HepG2 (cell line): ENCODE measurements at regions not wholly inside any gene's neighbourhood (a gene's known extent, or its start where the extent isn't known, plus 50 kb on each side); places are given as distances from the start of the nearest gene placed in this dataset.

Experiments used
- ATAC-seq: fragments of 200-7000 bp; cut with Tn5 transposase; 3 replicates; pipeline ENCODE4 v1.9.1; 2020; ENCODE audit warnings: mild to moderate bottlenecking, moderate library complexity
- BruUV-seq: library from RNA; stranded (reverse); fragments of 400-500 nt; replicated peaks from 2 replicates; lab custom pipeline; 2021; lab: Mats Ljungman, UMichigan
- CTCF ChIA-PET: fragments of 300-600 bp; formaldehyde crosslinking; extraction: SDS; loops from one replicate; lab custom pipeline; 2021; ENCODE audit warnings: low total read pairs, inconsistent platforms, low intra/inter-chr PET ratio; lab: Yijun Ruan, JAX
- POLR2A ChIA-PET: fragments of 350-600 bp; sonication (Branson Sonifier 250); formaldehyde crosslinking; loops from one replicate; lab custom pipeline; 2020; ENCODE audit warnings: antibody characterized with exemption, inconsistent platforms; lab: Yijun Ruan, JAX
- DNase-seq: peaks from one replicate; pipeline ENCODE4 v3.0.0-alpha.2; 2015; ENCODE audit warnings: low spot score
- FAIRE-seq: peaks from 3 replicates; lab custom pipeline; 2011; peaks lifted over from hg19 to GRCh38; lab: Jason Lieb, UNC
- H2AFZ ChIP-seq: one replicate; pipeline ENCODE4 v1.6.1; 2011; ENCODE audit warnings: low read length, inconsistent platforms
- H3K27ac ChIP-seq: fragments of 300-600 bp; 3 replicates; pipeline ENCODE4 v1.8.0; 2011; ENCODE audit warnings: mixed run types, mild to moderate bottlenecking, mixed read lengths, low read length, inconsistent platforms; ENCODE audit not compliant: insufficient read depth; ENCODE audit errors: extremely low read length
- H3K27me3 ChIP-seq, 2 experiments: fragments of 200-600 bp in 1 of 2; 2 replicates in 1 of 2; 3 replicates in 1 of 2; pipeline versions ENCODE4 v1.6.0 to v1.8.0; 2011; ENCODE audit warnings: low read length in 2 of 2, mild to moderate bottlenecking in 2 of 2, moderate library complexity in 2 of 2, inconsistent platforms in 1 of 2; ENCODE audit not compliant: insufficient read depth in 2 of 2, control insufficient read depth in 1 of 2
- H3K36me3 ChIP-seq, 2 experiments: fragments of 200-600 bp in 1 of 2; replicated peaks in 1 of 2; 2 replicates in 1 of 2; 3 replicates in 1 of 2; pipeline versions ENCODE4 v1.5.1 to v1.8.0; 2011; ENCODE audit warnings: low read length in 2 of 2, inconsistent platforms in 1 of 2; ENCODE audit not compliant: insufficient read depth in 2 of 2, control insufficient read depth in 1 of 2
- H3K4me1 ChIP-seq: 2 replicates; pipeline ENCODE4 v1.5.1; 2012; ENCODE audit warnings: low read length, inconsistent platforms; ENCODE audit not compliant: insufficient read depth
- H3K4me2 ChIP-seq: 2 replicates; pipeline ENCODE4 v1.6.0; 2011; ENCODE audit warnings: low read depth, low read length, inconsistent platforms
- H3K4me3 ChIP-seq, 3 experiments: fragments of 200-600 bp in 1 of 3; sonication (generic), shearing (Covaris generic) in 1 of 3; replicated peaks in 1 of 3; 2 replicates each; pipeline ENCODE4 v1.5.1; 2011 to 2016; ENCODE audit warnings: low read length in 3 of 3, inconsistent platforms in 2 of 3, low read depth in 2 of 3, mild to moderate bottlenecking in 2 of 3, control low read depth in 1 of 3, mixed read lengths in 1 of 3; ENCODE audit not compliant: insufficient read depth in 1 of 3
- H3K79me2 ChIP-seq: one replicate; pipeline ENCODE4 v1.6.1; 2011; ENCODE audit warnings: low read length, inconsistent platforms; ENCODE audit not compliant: insufficient read depth
- H3K9ac ChIP-seq: 2 replicates; pipeline ENCODE4 v1.6.0; 2011; ENCODE audit warnings: mild to moderate bottlenecking, low read depth, low read length, inconsistent platforms; ENCODE audit not compliant: insufficient read depth
- H3K9me3 ChIP-seq: 2 replicates; pipeline ENCODE4 v1.5.1; 2012; ENCODE audit warnings: mild to moderate bottlenecking, low read length
- H4K20me1 ChIP-seq: 2 replicates; pipeline ENCODE4 v1.6.0; 2011; ENCODE audit warnings: inconsistent platforms, mild to moderate bottlenecking, low read length, moderate library complexity; ENCODE audit not compliant: insufficient read depth
- ATM ChIP-seq: fragments of 450-650 bp; IDR thresholded peaks from 2 replicates; pipeline ENCODE4 v1.7.1; 2017; ENCODE audit warnings: mild to moderate bottlenecking, borderline replicate concordance
- IRF2 ChIP-seq: IDR thresholded peaks from 2 replicates; pipeline ENCODE4 v1.6.1; 2018; ENCODE audit warnings: missing genetic modification reagents, missing compliant biosample characterization
- NR2F2 ChIP-seq: IDR thresholded peaks from 2 replicates; pipeline ENCODE4 v1.6.1; 2012; ENCODE audit warnings: low read depth, inconsistent platforms, borderline replicate concordance
- SNAI1 ChIP-seq: sonication (generic); formaldehyde crosslinking; IDR thresholded peaks from 2 replicates; pipeline ENCODE4 v1.5.0; 2020; ENCODE audit warnings: mild to moderate bottlenecking, missing genetic modification reagents, borderline replicate concordance
- TERF1 ChIP-seq: sonication (generic); formaldehyde crosslinking; IDR thresholded peaks from 2 replicates; pipeline ENCODE4 v1.8.0; 2022; ENCODE audit warnings: mild to moderate bottlenecking, missing genetic modification reagents, moderate library complexity
- XBP1 ChIP-seq: sonication (generic); formaldehyde crosslinking; IDR thresholded peaks from 2 replicates; pipeline ENCODE4 v1.5.0; 2020; ENCODE audit warnings: missing genetic modification reagents
- ZNF567 ChIP-seq: sonication (generic); formaldehyde crosslinking; IDR thresholded peaks from 2 replicates; pipeline ENCODE4 v1.8.1; 2023; ENCODE audit warnings: mild to moderate bottlenecking, missing genetic modification reagents, borderline replicate concordance
- ZNF577 ChIP-seq: sonication (generic); formaldehyde crosslinking; IDR thresholded peaks from 2 replicates; pipeline ENCODE4 v1.4.0; 2020; ENCODE audit warnings: mild to moderate bottlenecking, low read depth, missing genetic modification reagents, borderline replicate concordance
- ZNF746 ChIP-seq: sonication (generic); formaldehyde crosslinking; IDR thresholded peaks from 2 replicates; pipeline ENCODE4 v1.8.0; 2022; ENCODE audit warnings: mild to moderate bottlenecking, missing genetic modification reagents
- WGBS: methylation state at CpG from one replicate; pipeline ENCODE4 v1.1.6; 2017; ENCODE audit warnings: low lambda C conversion rate; 5-methylcytosine and 5-hydroxymethylcytosine counted together
- in situ Hi-C: cut with HindIII; loops from 2 replicates; pipeline ENCODE4 v1.10.0; 2017; ENCODE audit warnings: low pct_unique_long_range_greater_than_20kb; ENCODE audit not compliant: extremely low pct_ligation_motif_present
- intact Hi-C: fragments of 100-400 bp; cut with micrococcal nuclease; formaldehyde crosslinking; loops from one replicate; pipeline ENCODE4 v1.10.0; 2022; ENCODE audit not compliant: unreplicated experiment

GRCh38 chrY:7462657-7463056 lies 551.1 kb upstream of the AMELY start:
- DNase-seq (no peak), FAIRE-seq (no peak), ATAC-seq (no peak)
- Histone ChIP-seq H3K27me3 (no peaks in the 10 kb centered on the region), H3K36me3 (no peaks in the 10 kb centered on the region), H3K79me2 (no peaks in the 10 kb centered on the region), H2AFZ (no peak overlapping the region), H3K4me3 (no peak overlapping the region), H3K4me1 (no peaks in the 10 kb centered on the region), H4K20me1 (no peaks in the 10 kb centered on the region), H3K9me3 (no peaks in the 10 kb centered on the region), H3K9ac (no peak overlapping the region), H3K27ac (no peak overlapping the region), H3K4me2 (no peak overlapping the region)
- TF ChIP-seq ZNF746 (CRISPR knock-in tag), result no peak
- no peak for TF ChIP-seq XBP1 (CRISPR knock-in tag)
- no peak for TF ChIP-seq SNAI1 (CRISPR knock-in tag)
- no peak for TF ChIP-seq IRF2
- TF ChIP-seq ATM, result no peak
- no peak for TF ChIP-seq TERF1 (CRISPR knock-in tag)
- no peak for TF ChIP-seq NR2F2
- TF ChIP-seq ZNF577 (CRISPR knock-in tag), result no peak
- no peak for TF ChIP-seq ZNF567 (CRISPR knock-in tag)
- POLR2A ChIA-PET, result no interaction called here
- intact Hi-C loops, result no loop called here
- CTCF ChIA-PET, result no interaction called here
- BruUV-seq, result no TSS peak
- 0% methylated on average over 2 of the region's 2 CpGs for WGBS
- in situ Hi-C loops, result no loop called here
